OCI-LY3 (cell line): ENCODE measurements at regions not wholly inside any gene's neighbourhood (a gene's known extent, or its start where the extent isn't known, plus 50 kb on each side); places are given as distances from the start of the nearest gene placed in this dataset.

Experiments used
- EZH2phosphoT487 ChIP-seq: fragments of 200-600 bp; shearing (Covaris generic); IDR thresholded peaks from 2 replicates; pipeline ENCODE4 v1.6.1; 2018; ENCODE audit warnings: antibody characterized with exemption, mixed run types, low read depth
- TF ChIP-seq, protein P1 (sequence below): fragments of 200-600, 300-600 bp; sonication (generic); IDR thresholded peaks from 2 replicates; pipeline ENCODE4 v1.5.1; 2014; ENCODE audit warnings: antibody characterized with exemption, low read length, low read depth

DNA sequence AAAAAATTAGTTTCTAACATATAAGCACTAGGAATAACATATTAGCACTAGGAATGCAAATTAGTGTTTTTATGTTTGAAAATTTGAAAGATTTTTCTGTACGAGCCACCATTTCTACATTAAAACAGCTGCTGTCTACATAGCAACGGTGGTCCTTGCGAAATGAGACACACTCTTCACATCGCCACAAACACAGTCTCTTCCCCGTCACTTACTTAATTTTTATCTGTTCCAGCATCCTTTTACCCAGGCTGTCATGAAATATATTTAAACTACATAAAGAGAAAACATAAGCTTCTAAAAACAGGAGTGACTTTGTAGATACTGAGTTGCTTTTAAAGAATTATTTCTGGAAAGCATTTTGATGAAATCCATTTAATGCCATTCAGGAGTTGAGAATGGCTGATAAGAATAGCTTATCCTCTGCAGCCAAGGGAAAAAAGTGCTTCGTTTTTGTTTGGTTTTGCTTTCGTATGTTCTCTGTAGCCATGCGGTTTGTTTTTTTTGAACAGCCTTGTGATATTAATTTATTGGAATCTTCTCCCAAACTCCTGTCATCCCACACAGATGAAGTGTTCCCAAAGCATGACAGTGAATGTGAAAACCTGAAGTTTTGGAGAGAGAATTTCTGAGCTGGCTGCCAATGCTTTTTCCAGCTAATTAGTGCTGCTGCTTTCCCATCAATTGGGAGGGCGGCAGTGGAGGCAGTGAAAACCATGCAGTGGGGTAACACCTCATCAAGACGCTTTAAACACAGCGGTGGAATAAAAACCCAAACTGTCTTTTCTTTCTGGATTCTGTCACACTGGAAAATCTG lies 603.7 kb upstream of the ADARB2 start:
- TF ChIP-seq, protein P1, sequence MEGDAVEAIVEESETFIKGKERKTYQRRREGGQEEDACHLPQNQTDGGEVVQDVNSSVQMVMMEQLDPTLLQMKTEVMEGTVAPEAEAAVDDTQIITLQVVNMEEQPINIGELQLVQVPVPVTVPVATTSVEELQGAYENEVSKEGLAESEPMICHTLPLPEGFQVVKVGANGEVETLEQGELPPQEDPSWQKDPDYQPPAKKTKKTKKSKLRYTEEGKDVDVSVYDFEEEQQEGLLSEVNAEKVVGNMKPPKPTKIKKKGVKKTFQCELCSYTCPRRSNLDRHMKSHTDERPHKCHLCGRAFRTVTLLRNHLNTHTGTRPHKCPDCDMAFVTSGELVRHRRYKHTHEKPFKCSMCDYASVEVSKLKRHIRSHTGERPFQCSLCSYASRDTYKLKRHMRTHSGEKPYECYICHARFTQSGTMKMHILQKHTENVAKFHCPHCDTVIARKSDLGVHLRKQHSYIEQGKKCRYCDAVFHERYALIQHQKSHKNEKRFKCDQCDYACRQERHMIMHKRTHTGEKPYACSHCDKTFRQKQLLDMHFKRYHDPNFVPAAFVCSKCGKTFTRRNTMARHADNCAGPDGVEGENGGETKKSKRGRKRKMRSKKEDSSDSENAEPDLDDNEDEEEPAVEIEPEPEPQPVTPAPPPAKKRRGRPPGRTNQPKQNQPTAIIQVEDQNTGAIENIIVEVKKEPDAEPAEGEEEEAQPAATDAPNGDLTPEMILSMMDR: no peak
- no peak for TF ChIP-seq EZH2phosphoT487
